Renal cortex interstitium (tissue), 11 donors: ENCODE measurements at regions not wholly inside any gene's neighbourhood (a gene's known extent, or its start where the extent isn't known, plus 50 kb on each side); places are given as distances from the start of the nearest gene placed in this dataset.
A peak's percentile ranks its signal among the peaks of the same experiment; 100 is the strongest.
"Not testable (repeated sequence)": the region's sequence is repeated elsewhere in the genome, so short reads cannot be mapped to it uniquely, and the experiment has no call there.

Experiments
- DNase-seq, 11 donors: peaks; one replicate each; pipeline ENCODE4 v3.0.0-alpha.2; 2013; ENCODE audit warnings: low read depth in 9 of 11, low spot score in 4 of 11; ENCODE audit errors: extremely low read depth in 1 of 11

GRCh38 chr7:125375942-125376341 is 446.3 kb upstream of the POT1 start:
- no peak for DNase-seq

- DNase-seq, result no peak
Measured at GRCh38 chr7:125370502-125370901, 440.9 kb upstream of the POT1 start.

- no peak for DNase-seq
Measured at GRCh38 chr7:125363873-125364272, 434.2 kb upstream of the POT1 start.

GRCh38 chr7:125358551-125359167 is 429.0 kb upstream of the POT1 start:
- DNase-seq, result no peak

GRCh38 chr7:125357676-125358455 is 428.2 kb upstream of the POT1 start:
- no peak for DNase-seq

GRCh38 chr7:125355899-125356298 is 426.3 kb upstream of the POT1 start:
- DNase-seq, result peak in 1 of 11 donors; percentile 2

- peak in 1 of 11 donors; percentile 3 for DNase-seq
Measured at GRCh38 chr7:125347269-125347668, 417.6 kb upstream of the POT1 start.

GRCh38 chr7:125338110-125338509 is 408.5 kb upstream of the POT1 start:
- DNase-seq, result no peak

- DNase-seq, result no peak
Measured at GRCh38 chr7:125336326-125336725, 406.7 kb upstream of the POT1 start.

GRCh38 chr7:125326666-125327255 is 397.1 kb upstream of the POT1 start:
- DNase-seq, result no peak

- peak; percentile 3 to 59 (median 24) for DNase-seq
Measured at GRCh38 chr7:125316466-125316865, 386.8 kb upstream of the POT1 start.

GRCh38 chr7:125299003-125299765 is 369.6 kb upstream of the POT1 start:
- DNase-seq, result no peak

- no peak for DNase-seq
Measured at GRCh38 chr7:125279961-125280360, 350.3 kb upstream of the POT1 start.

- DNase-seq, result no peak
Measured at GRCh38 chr7:125278318-125278717, 348.7 kb upstream of the POT1 start.

- not testable (repeated sequence) for DNase-seq
Measured at GRCh38 chr7:125274742-125275141, 345.1 kb upstream of the POT1 start.

- not testable (repeated sequence) for DNase-seq
Measured at GRCh38 chr7:125264174-125264856, 334.7 kb upstream of the POT1 start.

- DNase-seq, result not testable (repeated sequence)
Measured at GRCh38 chr7:125258876-125259417, 329.3 kb upstream of the POT1 start.

GRCh38 chr7:125257617-125258016 is 328.0 kb upstream of the POT1 start:
- no peak for DNase-seq

GRCh38 chr7:125256446-125256845 is 326.8 kb upstream of the POT1 start:
- DNase-seq, result peak in 8 of 11 donors; percentile 13 to 51 (median 26)
